ENCODE measurements at regions not wholly inside any gene's neighbourhood (a gene's known extent, or its start where the extent isn't known, plus 50 kb on each side); places are given as distances from the start of the nearest gene placed in this dataset.

DNA sequence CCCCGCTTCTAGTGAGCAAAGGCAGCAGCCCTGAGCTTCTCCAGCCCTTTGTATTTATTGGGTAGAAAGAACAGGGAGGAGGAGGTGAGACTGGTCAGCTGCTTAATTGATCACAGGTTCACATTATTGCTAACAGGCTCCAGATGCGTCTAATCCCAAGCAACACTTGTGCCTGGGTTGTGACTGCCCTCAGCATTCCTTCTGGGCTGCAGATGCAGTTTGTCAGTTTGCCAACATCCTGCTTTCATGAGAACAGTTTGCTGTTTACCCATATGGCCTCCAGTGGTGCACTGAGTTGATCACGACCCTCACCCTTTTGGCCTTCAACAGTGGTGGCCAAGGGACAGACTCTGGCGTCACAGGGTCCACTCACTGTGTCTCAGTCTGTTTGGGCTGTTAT, 159.5 kb upstream of the ZNF516 start:
- no peaks in the 10 kb centered on the region for H3K36me3 ChIP-seq (ENCODE audit: control insufficient read depth, insufficient read depth, low read length)
- TF ChIP-seq, protein P1, sequence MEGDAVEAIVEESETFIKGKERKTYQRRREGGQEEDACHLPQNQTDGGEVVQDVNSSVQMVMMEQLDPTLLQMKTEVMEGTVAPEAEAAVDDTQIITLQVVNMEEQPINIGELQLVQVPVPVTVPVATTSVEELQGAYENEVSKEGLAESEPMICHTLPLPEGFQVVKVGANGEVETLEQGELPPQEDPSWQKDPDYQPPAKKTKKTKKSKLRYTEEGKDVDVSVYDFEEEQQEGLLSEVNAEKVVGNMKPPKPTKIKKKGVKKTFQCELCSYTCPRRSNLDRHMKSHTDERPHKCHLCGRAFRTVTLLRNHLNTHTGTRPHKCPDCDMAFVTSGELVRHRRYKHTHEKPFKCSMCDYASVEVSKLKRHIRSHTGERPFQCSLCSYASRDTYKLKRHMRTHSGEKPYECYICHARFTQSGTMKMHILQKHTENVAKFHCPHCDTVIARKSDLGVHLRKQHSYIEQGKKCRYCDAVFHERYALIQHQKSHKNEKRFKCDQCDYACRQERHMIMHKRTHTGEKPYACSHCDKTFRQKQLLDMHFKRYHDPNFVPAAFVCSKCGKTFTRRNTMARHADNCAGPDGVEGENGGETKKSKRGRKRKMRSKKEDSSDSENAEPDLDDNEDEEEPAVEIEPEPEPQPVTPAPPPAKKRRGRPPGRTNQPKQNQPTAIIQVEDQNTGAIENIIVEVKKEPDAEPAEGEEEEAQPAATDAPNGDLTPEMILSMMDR (IDR thresholded peaks at IDR 0.05; ENCODE audit: insufficient read depth, low read length, poor library complexity, severe bottlenecking): no peak
- DNase-seq (ENCODE audit: extremely low read depth, insufficient read length): no peak
- H3K4me3 ChIP-seq (replicated peaks; ENCODE audit: low read depth, low read length): no peak overlapping the region
- H3K27me3 ChIP-seq (replicated peaks; ENCODE audit: control insufficient read depth, insufficient read depth, low read length): no peaks in the 10 kb centered on the region; the same call in none of the 2 replicates

GRCh38 chr18:76647322-76647721, 152.3 kb upstream of the ZNF516 start:
- Histone ChIP-seq H3K36me3 (ENCODE audit: control insufficient read depth, insufficient read depth, low read length) (no peaks in the 10 kb centered on the region), H3K4me3 (replicated peaks; ENCODE audit: low read depth, low read length) (no peak overlapping the region), H3K27me3 (replicated peaks; ENCODE audit: control insufficient read depth, insufficient read depth, low read length) (no peaks in the 10 kb centered on the region; the same call in 1 of the 2 replicates)
- TF ChIP-seq, protein P1 (IDR thresholded peaks at IDR 0.05; ENCODE audit: insufficient read depth, low read length, poor library complexity, severe bottlenecking): no peak
- DNase-seq (ENCODE audit: extremely low read depth, insufficient read length): no peak

DNA sequence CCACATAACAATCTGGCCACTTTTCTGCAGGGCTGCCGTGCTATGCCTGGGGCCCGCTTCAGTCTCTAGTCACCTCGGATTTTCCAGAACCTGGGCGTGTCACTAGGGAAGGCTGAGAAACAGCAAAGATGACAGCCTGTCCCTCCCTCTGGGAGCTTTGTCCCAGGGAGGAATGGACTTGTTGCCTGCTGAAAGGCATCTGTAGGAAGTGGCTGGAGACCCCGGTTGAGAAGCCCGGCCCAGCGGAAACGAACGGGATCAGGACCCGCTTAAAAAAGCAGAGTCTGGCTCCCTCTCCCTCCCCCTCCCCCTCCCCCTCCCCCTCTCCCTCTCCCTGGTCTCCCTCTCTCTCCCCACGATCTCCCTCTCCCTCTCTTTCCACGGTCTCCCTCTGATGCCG, 149.5 kb upstream of the ZNF516 start:
- H3K27me3 ChIP-seq (replicated peaks; ENCODE audit: control insufficient read depth, insufficient read depth, low read length): no peaks in the 10 kb centered on the region
- no peaks in the 10 kb centered on the region for H3K36me3 ChIP-seq (ENCODE audit: control insufficient read depth, insufficient read depth, low read length)
- no peak for DNase-seq (ENCODE audit: extremely low read depth, insufficient read length)
- TF ChIP-seq, protein P1 (IDR thresholded peaks at IDR 0.05; ENCODE audit: insufficient read depth, low read length, poor library complexity, severe bottlenecking): no peak
- H3K4me3 ChIP-seq (replicated peaks; ENCODE audit: low read depth, low read length): no peak overlapping the region

- no peak for DNase-seq (ENCODE audit: extremely low read depth, insufficient read length)
- TF ChIP-seq, protein P1 (IDR thresholded peaks at IDR 0.05; ENCODE audit: insufficient read depth, low read length, poor library complexity, severe bottlenecking): no peak
- no peaks in the 10 kb centered on the region for H3K27me3 ChIP-seq (replicated peaks; ENCODE audit: control insufficient read depth, insufficient read depth, low read length)
- H3K36me3 ChIP-seq (ENCODE audit: control insufficient read depth, insufficient read depth, low read length): no peaks in the 10 kb centered on the region
- no peak overlapping the region for H3K4me3 ChIP-seq (replicated peaks; ENCODE audit: low read depth, low read length)
Measured at GRCh38 chr18:76643996-76644395, 149.0 kb upstream of the ZNF516 start.

- H3K36me3 ChIP-seq (ENCODE audit: control insufficient read depth, insufficient read depth, low read length): no peaks in the 10 kb centered on the region
- DNase-seq (ENCODE audit: extremely low read depth, insufficient read length): no peak
- no peak overlapping the region for H3K4me3 ChIP-seq (replicated peaks; ENCODE audit: low read depth, low read length)
- TF ChIP-seq, protein P1 (IDR thresholded peaks at IDR 0.05; ENCODE audit: insufficient read depth, low read length, poor library complexity, severe bottlenecking): no peak
- no peaks in the 10 kb centered on the region for H3K27me3 ChIP-seq (replicated peaks; ENCODE audit: control insufficient read depth, insufficient read depth, low read length)
Measured at GRCh38 chr18:76643199-76643598, 148.2 kb upstream of the ZNF516 start.

DNA sequence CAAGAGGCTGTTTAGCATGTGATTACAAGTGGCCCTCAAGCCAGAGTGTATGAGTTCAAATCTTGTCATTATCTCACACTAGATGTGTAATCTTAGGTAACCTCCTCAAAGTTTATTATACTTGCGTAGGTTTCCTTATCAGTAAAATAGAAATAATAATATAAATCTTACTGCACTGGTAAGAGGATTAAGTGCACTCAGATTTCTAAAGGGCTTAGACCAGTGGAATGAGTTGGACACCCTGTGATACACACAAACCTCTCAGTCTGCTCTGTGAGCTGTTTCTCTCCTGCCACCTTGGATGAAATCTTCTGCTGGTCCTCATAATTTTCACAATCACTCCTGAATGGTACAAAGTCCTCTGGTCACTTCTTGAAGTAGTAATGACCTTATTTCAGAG, 145.4 kb upstream of the ZNF516 start:
- Histone ChIP-seq H3K36me3 (ENCODE audit: control insufficient read depth, insufficient read depth, low read length) (no peaks in the 10 kb centered on the region), H3K4me3 (replicated peaks; ENCODE audit: low read depth, low read length) (no peak overlapping the region), H3K27me3 (replicated peaks; ENCODE audit: control insufficient read depth, insufficient read depth, low read length) (no peaks in the 10 kb centered on the region)
- no peak for DNase-seq (ENCODE audit: extremely low read depth, insufficient read length)
- TF ChIP-seq, protein P1 (IDR thresholded peaks at IDR 0.05; ENCODE audit: insufficient read depth, low read length, poor library complexity, severe bottlenecking): no peak
